ENCODE measurements at regions not wholly inside any gene's neighbourhood (a gene's known extent, or its start where the extent isn't known, plus 50 kb on each side); places are given as distances from the start of the nearest gene placed in this dataset.

- no peak for TF ChIP-seq CTCF (IDR thresholded peaks at IDR 0.05; ENCODE audit: low read length)
- no peak for TF ChIP-seq EZH2 (IDR thresholded peaks at IDR 0.05; ENCODE audit: borderline replicate concordance, low read length)
These were observed 71.0 kb upstream of the PPARA start for GRCh38 chr22:46079093-46079860.

Measured in OCI-LY1 (cell line).